ENCODE measurements at regions not wholly inside any gene's neighbourhood (a gene's known extent, or its start where the extent isn't known, plus 50 kb on each side); places are given as distances from the start of the nearest gene placed in this dataset.
A peak's percentile ranks its signal among the peaks of the same experiment; 100 is the strongest.

- Histone ChIP-seq H3K9me3 (replicated peaks; ENCODE audit: control insufficient read depth, insufficient read depth, low read length) (no peaks in the 10 kb centered on the region), H3K27me3 (ENCODE audit: control insufficient read depth in 2 of 2, insufficient read depth in 2 of 2, low read length in 2 of 2) (no peaks in the 10 kb centered on the region), H3K4me1 (ENCODE audit: control insufficient read depth, extremely low read depth, insufficient read depth, low read length) (no peaks in the 10 kb centered on the region), H3K9ac (replicated peaks; ENCODE audit: extremely low read depth, insufficient read depth, low read length) (no peak overlapping the region), H3K4me3 (replicated peaks in 1 of 3; ENCODE audit: insufficient read depth in 1 of 3, low read depth in 1 of 3, low read length in 3 of 3) (no peak overlapping the region), H3K36me3 (ENCODE audit: control insufficient read depth in 2 of 2, extremely low read depth in 1 of 2, insufficient read depth in 2 of 2, low read length in 2 of 2) (no peaks in the 10 kb centered on the region), H2AFZ (ENCODE audit: low read depth, low read length) (no peak overlapping the region), H4K20me1 (replicated peaks; ENCODE audit: control insufficient read depth, extremely low read depth, insufficient read depth, low read length) (no peaks in the 10 kb centered on the region), H3K79me2 (ENCODE audit: control insufficient read depth, insufficient read depth, low read length) (no peaks in the 10 kb centered on the region), H3K4me2 (ENCODE audit: insufficient read depth, low read length) (no peak overlapping the region), H3K27ac (ENCODE audit: insufficient read depth, low read depth, low read length) (no peak overlapping the region), H3K9me1 (replicated peaks; ENCODE audit: control insufficient read depth, extremely low read depth, insufficient read depth, low read length) (no peaks in the 10 kb centered on the region)
- CTCF ChIA-PET, result interaction anchor here (0.9 to 2.3 kb wide), 9 partner anchors 10 to 185 kb away, joined by 3 to 19 read pairs (median 4); no protein-coding TSS in a partner anchor
- intact Hi-C loops (cut with micrococcal nuclease), result loop anchor here (2.0 kb wide), 1 partner anchor 34 kb away; no protein-coding TSS in a partner anchor
- TF ChIP-seq CTCF (IDR thresholded peaks at IDR 0.05; ENCODE audit: extremely low read depth in 1 of 2, insufficient read depth in 1 of 2, low read depth in 1 of 2, low read length in 2 of 2) (no peak), GATA2 (IDR thresholded peaks at IDR 0.05; ENCODE audit: insufficient read depth, insufficient read length, low read depth, low read length) (no peak), MAX (IDR thresholded peaks at IDR 0.05; ENCODE audit: insufficient read depth, insufficient read length) (no peak), POLR2AphosphoS5 (IDR thresholded peaks at IDR 0.05; ENCODE audit: insufficient read depth, low read depth, low read length) (no peak), POLR2A (IDR thresholded peaks at IDR 0.05; ENCODE audit: low read depth, low read length) (no peak), MYC (IDR thresholded peaks at IDR 0.05; ENCODE audit: low read depth, low read length) (no peak), FOS (IDR thresholded peaks at IDR 0.05; ENCODE audit: borderline replicate concordance, insufficient read depth, low read length) (no peak), JUN (IDR thresholded peaks at IDR 0.05; ENCODE audit: borderline replicate concordance, insufficient read depth, insufficient read length, low read depth) (no peak), EZH2 (IDR thresholded peaks at IDR 0.05; ENCODE audit: borderline replicate concordance, low read depth, low read length, severe bottlenecking) (no peak)
- POLR2A ChIA-PET, result no interaction called here
- peak; percentile 14 for DNase-seq (ENCODE audit: low read depth, low spot score)
- no peak for FAIRE-seq
- dilution Hi-C loops (cut with MboI; ENCODE audit: extremely low pct_ligation_motif_present, low sequenced_read_pairs), result no loop called here
- no TSS peak for BruUV-seq (replicated peaks)
Observed at GRCh38 chr5:125228363-125229070, 482.1 kb upstream of the ZNF608 start.

Measured in endothelial cell of umbilical vein (primary cell).